ENCODE measurements at regions not wholly inside any gene's neighbourhood (a gene's known extent, or its start where the extent isn't known, plus 50 kb on each side); places are given as distances from the start of the nearest gene placed in this dataset.

- Histone ChIP-seq H3K27ac (ENCODE audit: low read depth in 2 of 2, low read length in 1 of 2) (no peak overlapping the region), H3K79me2 (ENCODE audit: insufficient read depth) (no peaks in the 10 kb centered on the region), H4K20me1 (ENCODE audit: insufficient read depth) (no peaks in the 10 kb centered on the region), H3K27me3 (ENCODE audit: insufficient read depth) (no peaks in the 10 kb centered on the region), H3K9me2 (no peaks in the 10 kb centered on the region), H3K36me3 (replicated peaks in 1 of 2; ENCODE audit: control insufficient read depth in 1 of 2, insufficient read depth in 2 of 2, low read length in 1 of 2) (no peaks in the 10 kb centered on the region), H3K9ac (no peak overlapping the region), H3K9me3 (no peaks in the 10 kb centered on the region), H2AFZ (ENCODE audit: low read depth) (no peak overlapping the region), H3K4me3 (ENCODE audit: low read depth in 2 of 2, low read length in 1 of 2) (no peak overlapping the region), H3F3A (replicated peaks; ENCODE audit: insufficient read depth) (no peaks in the 10 kb centered on the region), H3K4me1 (ENCODE audit: control insufficient read depth in 1 of 2, insufficient read depth in 2 of 2, low read depth in 1 of 2, low read length in 1 of 2) (no peaks in the 10 kb centered on the region), H3K4me2 (no peak overlapping the region)
- no peak for DNase-seq
- CTCF ChIA-PET, result interaction anchor here (1.1 kb wide), 1 partner anchor 17 kb away, joined by 4 read pairs; no protein-coding TSS in a partner anchor
- 0% methylated on average over 4 of the region's 4 CpGs for WGBS (ENCODE audit: low lambda C conversion rate)
- POLR2A ChIA-PET, result no interaction called here
- no peak for TF ChIP-seq TEAD4 (IDR thresholded peaks at IDR 0.05; ENCODE audit: borderline replicate concordance, insufficient read depth)
- TF ChIP-seq, protein P1, sequence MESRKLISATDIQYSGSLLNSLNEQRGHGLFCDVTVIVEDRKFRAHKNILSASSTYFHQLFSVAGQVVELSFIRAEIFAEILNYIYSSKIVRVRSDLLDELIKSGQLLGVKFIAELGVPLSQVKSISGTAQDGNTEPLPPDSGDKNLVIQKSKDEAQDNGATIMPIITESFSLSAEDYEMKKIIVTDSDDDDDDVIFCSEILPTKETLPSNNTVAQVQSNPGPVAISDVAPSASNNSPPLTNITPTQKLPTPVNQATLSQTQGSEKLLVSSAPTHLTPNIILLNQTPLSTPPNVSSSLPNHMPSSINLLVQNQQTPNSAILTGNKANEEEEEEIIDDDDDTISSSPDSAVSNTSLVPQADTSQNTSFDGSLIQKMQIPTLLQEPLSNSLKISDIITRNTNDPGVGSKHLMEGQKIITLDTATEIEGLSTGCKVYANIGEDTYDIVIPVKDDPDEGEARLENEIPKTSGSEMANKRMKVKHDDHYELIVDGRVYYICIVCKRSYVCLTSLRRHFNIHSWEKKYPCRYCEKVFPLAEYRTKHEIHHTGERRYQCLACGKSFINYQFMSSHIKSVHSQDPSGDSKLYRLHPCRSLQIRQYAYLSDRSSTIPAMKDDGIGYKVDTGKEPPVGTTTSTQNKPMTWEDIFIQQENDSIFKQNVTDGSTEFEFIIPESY (IDR thresholded peaks at IDR 0.05; ENCODE audit: borderline replicate concordance, low read depth), result no peak
- TF ChIP-seq REST (IDR thresholded peaks at IDR 0.05; ENCODE audit: low read depth, low read length), result no peak
- TF ChIP-seq EP300 (IDR thresholded peaks at IDR 0.05; ENCODE audit: borderline replicate concordance in 1 of 2, low read depth in 1 of 2, low read length in 1 of 2), result no peak
- TF ChIP-seq, protein P2, sequence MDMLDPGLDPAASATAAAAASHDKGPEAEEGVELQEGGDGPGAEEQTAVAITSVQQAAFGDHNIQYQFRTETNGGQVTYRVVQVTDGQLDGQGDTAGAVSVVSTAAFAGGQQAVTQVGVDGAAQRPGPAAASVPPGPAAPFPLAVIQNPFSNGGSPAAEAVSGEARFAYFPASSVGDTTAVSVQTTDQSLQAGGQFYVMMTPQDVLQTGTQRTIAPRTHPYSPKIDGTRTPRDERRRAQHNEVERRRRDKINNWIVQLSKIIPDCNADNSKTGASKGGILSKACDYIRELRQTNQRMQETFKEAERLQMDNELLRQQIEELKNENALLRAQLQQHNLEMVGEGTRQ (IDR thresholded peaks at IDR 0.05; ENCODE audit: borderline replicate concordance, low read depth, low read length), result no peak
- TF ChIP-seq GATA2 (CRISPR knock-in tag; IDR thresholded peaks at IDR 0.05), result no peak
- TF ChIP-seq MXI1 (IDR thresholded peaks at IDR 0.05; ENCODE audit: low read depth, low read length), result no peak
- TF ChIP-seq EZH2phosphoT487 (IDR thresholded peaks at IDR 0.05; ENCODE audit: borderline replicate concordance, low read depth), result no peak
- no peak for TF ChIP-seq FOXM1 (IDR thresholded peaks at IDR 0.05; ENCODE audit: low read depth)
- no peak for TF ChIP-seq JUND (IDR thresholded peaks at IDR 0.05)
- TF ChIP-seq FOXJ3 (CRISPR knock-in tag; IDR thresholded peaks at IDR 0.05), result no peak
These were observed 1194.7 kb upstream of the CRIM1 start for GRCh38 chr2:35160871-35161270.

Measured in SK-N-SH (cell line).